ENCODE measurements at regions not wholly inside any gene's neighbourhood (a gene's known extent, or its start where the extent isn't known, plus 50 kb on each side); places are given as distances from the start of the nearest gene placed in this dataset.

DNA sequence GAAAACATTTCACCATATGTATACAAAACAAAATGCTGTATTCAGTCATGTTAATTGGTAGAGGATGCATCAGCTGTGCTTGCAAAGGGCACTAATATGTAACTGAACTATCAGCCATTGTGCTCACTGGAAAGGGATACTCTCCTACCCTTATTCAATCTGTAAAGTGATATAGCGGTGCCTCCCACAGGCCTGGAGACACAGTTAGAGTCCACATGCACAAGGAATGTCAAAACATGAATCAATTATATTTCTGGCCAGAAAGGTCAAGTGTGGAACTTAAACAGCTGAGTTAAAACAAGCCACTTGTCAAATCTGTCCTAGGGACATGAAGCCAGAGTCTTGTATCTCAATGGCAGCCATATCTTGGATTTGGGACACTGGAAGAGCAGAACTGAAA lies 71.2 kb upstream of the IZUMO3 start:
- no peak for DNase-seq (ENCODE audit: extremely low spot score)
- TF ChIP-seq, protein P1, sequence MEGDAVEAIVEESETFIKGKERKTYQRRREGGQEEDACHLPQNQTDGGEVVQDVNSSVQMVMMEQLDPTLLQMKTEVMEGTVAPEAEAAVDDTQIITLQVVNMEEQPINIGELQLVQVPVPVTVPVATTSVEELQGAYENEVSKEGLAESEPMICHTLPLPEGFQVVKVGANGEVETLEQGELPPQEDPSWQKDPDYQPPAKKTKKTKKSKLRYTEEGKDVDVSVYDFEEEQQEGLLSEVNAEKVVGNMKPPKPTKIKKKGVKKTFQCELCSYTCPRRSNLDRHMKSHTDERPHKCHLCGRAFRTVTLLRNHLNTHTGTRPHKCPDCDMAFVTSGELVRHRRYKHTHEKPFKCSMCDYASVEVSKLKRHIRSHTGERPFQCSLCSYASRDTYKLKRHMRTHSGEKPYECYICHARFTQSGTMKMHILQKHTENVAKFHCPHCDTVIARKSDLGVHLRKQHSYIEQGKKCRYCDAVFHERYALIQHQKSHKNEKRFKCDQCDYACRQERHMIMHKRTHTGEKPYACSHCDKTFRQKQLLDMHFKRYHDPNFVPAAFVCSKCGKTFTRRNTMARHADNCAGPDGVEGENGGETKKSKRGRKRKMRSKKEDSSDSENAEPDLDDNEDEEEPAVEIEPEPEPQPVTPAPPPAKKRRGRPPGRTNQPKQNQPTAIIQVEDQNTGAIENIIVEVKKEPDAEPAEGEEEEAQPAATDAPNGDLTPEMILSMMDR (IDR thresholded peaks at IDR 0.05; ENCODE audit: control extremely low read depth, extremely low read depth, low read depth, missing control alignments): no peak
- ChIA-PET POLR2A (no interaction called here), CTCF (no interaction called here)

DNA sequence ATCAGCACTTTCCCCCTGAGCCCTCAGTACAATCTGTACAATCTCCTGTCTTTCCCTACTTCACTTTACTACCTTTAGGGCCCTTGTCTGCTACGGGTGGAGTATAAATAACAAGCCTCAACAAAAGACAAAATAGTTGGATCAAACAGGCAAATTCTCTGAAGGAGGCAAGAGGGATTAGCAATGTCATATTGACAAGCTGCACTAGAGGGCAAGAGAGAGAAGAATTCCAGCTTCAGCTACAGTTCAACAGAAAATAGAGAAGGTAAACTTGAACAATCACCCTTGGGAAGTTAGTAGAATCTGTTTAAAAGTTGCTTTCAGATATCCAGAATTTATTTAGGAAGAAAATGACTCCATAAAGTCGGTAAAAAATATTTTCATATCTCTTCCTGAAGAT lies 68.4 kb upstream of the IZUMO3 start:
- CTCF ChIA-PET: no interaction called here

DNA sequence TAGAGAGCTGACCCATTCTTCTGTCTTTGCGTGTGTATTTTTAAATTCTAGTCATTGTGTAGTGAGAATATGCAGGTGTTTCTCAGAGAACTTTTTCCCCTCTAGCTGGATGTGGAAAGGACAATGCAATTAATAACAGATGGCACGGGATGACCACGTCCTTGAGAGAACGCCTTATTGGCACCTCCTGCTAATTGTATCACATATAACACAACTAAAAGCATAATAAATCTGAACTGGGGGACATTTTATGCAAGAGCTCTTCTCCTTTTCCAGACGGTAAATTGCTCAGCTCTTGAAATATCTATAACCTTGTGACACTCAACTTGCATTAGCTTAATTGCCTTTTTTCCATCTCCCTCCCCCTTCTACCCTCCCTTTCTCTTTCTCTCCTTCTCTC lies 62.9 kb upstream of the IZUMO3 start:
- TF ChIP-seq, protein P1 (IDR thresholded peaks at IDR 0.05; ENCODE audit: control extremely low read depth, extremely low read depth, low read depth, missing control alignments): no peak
- CTCF ChIA-PET: interaction anchor here (0.9 kb wide), 1 partner anchor 22 kb away, joined by 3 read pairs; no protein-coding TSS in a partner anchor
- DNase-seq (ENCODE audit: extremely low spot score): no peak
- POLR2A ChIA-PET: no interaction called here

More for the DNA sequence above, 68.4 kb upstream of the IZUMO3 start:
- TF ChIP-seq, protein P1 (IDR thresholded peaks at IDR 0.05; ENCODE audit: control extremely low read depth, extremely low read depth, low read depth, missing control alignments): no peak
- no peak for DNase-seq (ENCODE audit: extremely low spot score)
- POLR2A ChIA-PET: no interaction called here

DNA sequence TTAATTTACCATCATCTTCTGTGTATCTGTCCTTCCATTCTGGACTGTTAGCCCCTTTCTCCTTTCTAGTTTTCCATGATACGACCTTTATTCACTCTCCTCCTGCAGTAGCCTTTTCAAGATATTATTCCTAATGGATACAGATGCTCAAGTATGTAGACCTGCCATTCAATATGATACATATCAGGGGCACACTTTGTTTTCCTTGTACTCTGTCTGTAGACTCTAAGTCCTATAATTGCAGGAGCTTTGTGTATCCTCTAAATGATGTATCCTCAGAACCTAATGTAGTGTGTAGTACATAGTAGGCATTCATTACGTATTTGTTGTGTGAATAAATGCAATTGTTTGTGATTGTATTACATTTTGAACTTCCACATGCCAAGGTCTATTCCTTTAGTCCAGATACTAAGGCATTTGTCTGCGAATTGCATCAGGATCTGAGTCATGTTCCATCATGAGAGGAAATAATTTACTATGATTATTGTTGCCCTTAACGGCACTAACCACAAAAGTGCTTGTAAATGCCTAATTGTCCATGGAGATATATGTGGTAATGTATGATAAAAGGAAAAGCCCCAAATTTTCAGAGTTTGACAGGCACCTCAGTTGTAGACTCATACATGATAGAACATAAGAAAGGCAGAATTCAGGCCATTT lies 57.1 kb upstream of the IZUMO3 start:
- ChIA-PET CTCF (no interaction called here), POLR2A (no interaction called here)
- TF ChIP-seq, protein P1 (IDR thresholded peaks at IDR 0.05; ENCODE audit: control extremely low read depth, extremely low read depth, low read depth, missing control alignments): no peak
- DNase-seq (ENCODE audit: extremely low spot score): no peak

All from GM10248 (cell line).